SK-N-SH (cell line): ENCODE measurements at regions not wholly inside any gene's neighbourhood (a gene's known extent, or its start where the extent isn't known, plus 50 kb on each side); places are given as distances from the start of the nearest gene placed in this dataset.

Experiments
- CTCF ChIA-PET: fragments of 300-600, 350-600 bp; formaldehyde crosslinking; extraction: SDS; loops from one replicate; lab custom pipeline; 2021; lab: Yijun Ruan, JAX
- POLR2A ChIA-PET: fragments of 350-600 bp; sonication (Branson Sonifier 250); formaldehyde crosslinking; extraction: SDS; loops from one replicate; lab custom pipeline; 2020; ENCODE audit warnings: antibody characterized with exemption, inconsistent platforms; lab: Yijun Ruan, JAX
- DNase-seq: peaks from one replicate; pipeline ENCODE4 v3.0.0; 2012
- H2AFZ ChIP-seq: fragments of 200-600 bp; sonication (generic); 2 replicates; pipeline ENCODE4 v1.8.1; 2016; ENCODE audit warnings: antibody characterized with exemption, mild to moderate bottlenecking, low read depth
- H3F3A ChIP-seq: fragments of 200-600 bp; sonication (generic); replicated peaks from 2 replicates; pipeline ENCODE3; 2016; ENCODE audit warnings: antibody characterized with exemption, mild to moderate bottlenecking; ENCODE audit not compliant: insufficient read depth
- H3K27ac ChIP-seq, 2 experiments: fragments of 200-500 bp in 1 of 2; fragments of 200-600 bp in 1 of 2; sonication (Bioruptor generic) in 1 of 2; sonication (generic), shearing (Covaris generic) in 1 of 2; 2 replicates each; pipeline versions ENCODE4 v1.5.1 to v1.6.1; 2014 to 2016; ENCODE audit warnings: low read depth in 2 of 2, inconsistent platforms in 1 of 2, low read length in 1 of 2, mild to moderate bottlenecking in 1 of 2, mixed read lengths in 1 of 2
- H3K27me3 ChIP-seq: fragments of 200-600 bp; sonication (generic), shearing (Covaris generic); 2 replicates; pipeline ENCODE4 v1.6.1; 2016; ENCODE audit warnings: mixed run types; ENCODE audit not compliant: insufficient read depth
- H3K36me3 ChIP-seq, 2 experiments: fragments of 200-500 bp in 1 of 2; fragments of 200-600 bp in 1 of 2; sonication (Bioruptor generic) in 1 of 2; sonication (generic) in 1 of 2; replicated peaks in 1 of 2; 2 replicates each; pipeline versions ENCODE3 to v1.5.1; 2014 to 2016; ENCODE audit warnings: low read length in 1 of 2, mild to moderate bottlenecking in 1 of 2; ENCODE audit not compliant: insufficient read depth in 2 of 2, control insufficient read depth in 1 of 2
- H3K4me1 ChIP-seq, 2 experiments: fragments of 200-500 bp in 1 of 2; fragments of 200-600 bp in 1 of 2; sonication (Bioruptor generic) in 1 of 2; sonication (generic), shearing (Covaris generic) in 1 of 2; 2 replicates each; pipeline versions ENCODE4 v1.5.1 to v1.6.1; 2014 to 2016; ENCODE audit warnings: low read depth in 1 of 2, low read length in 1 of 2, mixed run types in 1 of 2; ENCODE audit not compliant: insufficient read depth in 2 of 2, control insufficient read depth in 1 of 2
- H3K4me2 ChIP-seq: fragments of 200-600 bp; sonication (generic), shearing (Covaris generic); 2 replicates; pipeline ENCODE4 v1.6.1; 2017; ENCODE audit warnings: mixed run types
- H3K4me3 ChIP-seq, 2 experiments: fragments of 200-500 bp in 1 of 2; fragments of 200-600 bp in 1 of 2; sonication (Bioruptor generic) in 1 of 2; sonication (generic), shearing (Covaris generic) in 1 of 2; 2 replicates each; pipeline versions ENCODE4 v1.5.1 to v1.8.1; 2014 to 2016; ENCODE audit warnings: low read depth in 2 of 2, inconsistent platforms in 1 of 2, low read length in 1 of 2, mild to moderate bottlenecking in 1 of 2, mixed read lengths in 1 of 2, moderate library complexity in 1 of 2
- H3K79me2 ChIP-seq: fragments of 200-600 bp; sonication (generic); 2 replicates; pipeline ENCODE4 v1.8.1; 2017; ENCODE audit warnings: mild to moderate bottlenecking; ENCODE audit not compliant: insufficient read depth
- H3K9ac ChIP-seq: fragments of 200-600 bp; sonication (generic); 2 replicates; pipeline ENCODE4 v1.6.1; 2017; ENCODE audit warnings: mixed run types
- H3K9me2 ChIP-seq: fragments of 200-600 bp; sonication (generic); 2 replicates; pipeline ENCODE4 v1.6.1; 2017; ENCODE audit warnings: mixed run types
- H3K9me3 ChIP-seq: fragments of 200-600 bp; sonication (generic); 2 replicates; pipeline ENCODE4 v1.6.1; 2017; ENCODE audit warnings: mixed run types, mild to moderate bottlenecking, moderate library complexity
- H4K20me1 ChIP-seq: fragments of 200-600 bp; sonication (generic); 2 replicates; pipeline ENCODE4 v1.6.1; 2017; ENCODE audit warnings: mild to moderate bottlenecking, mixed run types; ENCODE audit not compliant: insufficient read depth
- ELF1 ChIP-seq: IDR thresholded peaks from 2 replicates; pipeline ENCODE4 v1.4.0; 2012
- FOSL2 ChIP-seq: IDR thresholded peaks from 2 replicates; pipeline ENCODE4 v1.4.0; 2012; ENCODE audit warnings: low read depth, mild to moderate bottlenecking, moderate library complexity, borderline replicate concordance
- GATA2 ChIP-seq: sonication (generic); formaldehyde crosslinking; IDR thresholded peaks from 2 replicates; pipeline ENCODE4 v1.5.0; 2020; ENCODE audit warnings: mild to moderate bottlenecking, missing genetic modification reagents
- JUND ChIP-seq: IDR thresholded peaks from 2 replicates; pipeline ENCODE4 v1.4.0; 2012
- MXI1 ChIP-seq: IDR thresholded peaks from 2 replicates; pipeline ENCODE4 v1.6.1; 2012; ENCODE audit warnings: mild to moderate bottlenecking, low read depth, low read length, improper control_type of control experiment
- NFIC ChIP-seq: IDR thresholded peaks from 2 replicates; pipeline ENCODE4 v1.4.0; 2012; ENCODE audit warnings: borderline replicate concordance
- RFX5 ChIP-seq: IDR thresholded peaks from 2 replicates; pipeline ENCODE4 v1.6.1; 2012; ENCODE audit warnings: mild to moderate bottlenecking, improper control_type of control experiment, low read length
- SIN3A ChIP-seq: IDR thresholded peaks from 2 replicates; pipeline ENCODE4 v1.6.1; 2012; ENCODE audit warnings: low read depth, mild to moderate bottlenecking, low read length, moderate library complexity, borderline replicate concordance
- TCF12 ChIP-seq: IDR thresholded peaks from 2 replicates; pipeline ENCODE4 v1.4.0; 2012
- WGBS: methylation state at CpG from one replicate; pipeline ENCODE4 v1.1.6; 2017; ENCODE audit warnings: low lambda C conversion rate; 5-methylcytosine and 5-hydroxymethylcytosine counted together
- TF ChIP-seq, protein P1 (sequence below): IDR thresholded peaks from 2 replicates; pipeline ENCODE4 v1.4.0; 2012; ENCODE audit warnings: low read depth
- TF ChIP-seq, protein P2 (sequence below): fragments of 150-350 bp; IDR thresholded peaks from 2 replicates; pipeline ENCODE4 v1.6.1; 2016; ENCODE audit warnings: mild to moderate bottlenecking, low read depth, low read length

GRCh38 chr2:117169036-117169765 is 645.3 kb upstream of the DDX18 start:
- 21% methylated on average over 2 of the region's 2 CpGs for WGBS
- no peaks in the 10 kb centered on the region for H3K27me3 ChIP-seq
- CTCF ChIA-PET: no interaction called here

DNA sequence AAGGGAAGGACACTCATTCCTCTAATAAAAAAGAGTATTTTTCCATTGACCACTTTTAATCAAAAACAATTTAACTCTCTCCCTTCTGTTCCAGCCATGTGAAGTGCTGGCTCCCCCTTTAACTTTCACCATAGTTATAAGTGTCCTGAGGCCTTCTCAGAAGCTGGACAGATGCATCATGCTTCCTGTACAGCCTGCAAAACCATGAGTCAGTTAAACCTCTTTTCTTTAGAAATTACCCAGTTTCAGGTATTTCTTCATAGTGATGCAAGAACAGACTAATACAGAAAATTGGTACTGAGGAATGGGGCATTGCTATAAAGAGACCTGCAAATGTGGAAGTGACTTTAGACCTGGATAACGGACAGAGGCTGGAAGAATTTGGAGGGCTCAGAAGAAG is 643.6 kb upstream of the DDX18 start:
- H3K36me3 ChIP-seq: no peaks in the 10 kb centered on the region
- 33% methylated on average over 1 of the region's 1 CpG for WGBS
- H3K79me2 ChIP-seq: no peaks in the 10 kb centered on the region
- H3K4me1 ChIP-seq: no peaks in the 10 kb centered on the region
- H3K4me3 ChIP-seq: no peak overlapping the region
- no peaks in the 10 kb centered on the region for H4K20me1 ChIP-seq
- CTCF ChIA-PET: no interaction called here
- no peak for DNase-seq
- no peak overlapping the region for H3K27ac ChIP-seq
- H2AFZ ChIP-seq: no peak overlapping the region
- TF ChIP-seq TCF12: no peak
- TF ChIP-seq, all 33 proteins: peak for 0
- Histone ChIP-seq H3K9me2 (no peaks in the 10 kb centered on the region), H3F3A (no peaks in the 10 kb centered on the region), H3K4me2 (no peak overlapping the region), H3K9me3 (no peaks in the 10 kb centered on the region), H3K27me3 (no peaks in the 10 kb centered on the region), H3K9ac (no peak overlapping the region)
- POLR2A ChIA-PET: no interaction called here

More at GRCh38 chr2:117169036-117169765, 645.3 kb upstream of the DDX18 start:
- H3K4me3 ChIP-seq: no peak overlapping the region
- no peaks in the 10 kb centered on the region for H4K20me1 ChIP-seq
- no peaks in the 10 kb centered on the region for H3K79me2 ChIP-seq
- H3K9ac ChIP-seq: no peak overlapping the region
- no peaks in the 10 kb centered on the region for H3F3A ChIP-seq
- TF ChIP-seq GATA2 (CRISPR knock-in tag) (no peak), TCF12 (no peak), ELF1 (no peak), FOSL2 (no peak), RFX5 (no peak), MXI1 (no peak)
- TF ChIP-seq, protein P1, sequence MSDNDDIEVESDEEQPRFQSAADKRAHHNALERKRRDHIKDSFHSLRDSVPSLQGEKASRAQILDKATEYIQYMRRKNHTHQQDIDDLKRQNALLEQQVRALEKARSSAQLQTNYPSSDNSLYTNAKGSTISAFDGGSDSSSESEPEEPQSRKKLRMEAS: no peak
- no peaks in the 10 kb centered on the region for H3K9me3 ChIP-seq
- no peaks in the 10 kb centered on the region for H3K9me2 ChIP-seq
- POLR2A ChIA-PET: no interaction called here
- no peaks in the 10 kb centered on the region for H3K4me1 ChIP-seq
- no peak overlapping the region for H2AFZ ChIP-seq
- H3K36me3 ChIP-seq: no peaks in the 10 kb centered on the region
- H3K27ac ChIP-seq: no peak overlapping the region
- no peak overlapping the region for H3K4me2 ChIP-seq
- DNase-seq: no peak

- TF ChIP-seq, protein P1: no peak
- TF ChIP-seq SIN3A: no peak
- no peak for TF ChIP-seq NFIC
- TF ChIP-seq, protein P2, sequence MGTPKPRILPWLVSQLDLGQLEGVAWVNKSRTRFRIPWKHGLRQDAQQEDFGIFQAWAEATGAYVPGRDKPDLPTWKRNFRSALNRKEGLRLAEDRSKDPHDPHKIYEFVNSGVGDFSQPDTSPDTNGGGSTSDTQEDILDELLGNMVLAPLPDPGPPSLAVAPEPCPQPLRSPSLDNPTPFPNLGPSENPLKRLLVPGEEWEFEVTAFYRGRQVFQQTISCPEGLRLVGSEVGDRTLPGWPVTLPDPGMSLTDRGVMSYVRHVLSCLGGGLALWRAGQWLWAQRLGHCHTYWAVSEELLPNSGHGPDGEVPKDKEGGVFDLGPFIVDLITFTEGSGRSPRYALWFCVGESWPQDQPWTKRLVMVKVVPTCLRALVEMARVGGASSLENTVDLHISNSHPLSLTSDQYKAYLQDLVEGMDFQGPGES: no peak
- TF ChIP-seq JUND: no peak
- H3K36me3 ChIP-seq: no peaks in the 10 kb centered on the region
- no peak overlapping the region for H3K27ac ChIP-seq
- ChIA-PET CTCF (interaction anchor here (0.6 kb wide), 1 partner anchor 11 kb away, joined by 3 read pairs; no protein-coding TSS in a partner anchor), POLR2A (no interaction called here)
- no peaks in the 10 kb centered on the region for H3F3A ChIP-seq
- 54% methylated on average over 3 of the region's 3 CpGs for WGBS
- no peaks in the 10 kb centered on the region for H3K4me1 ChIP-seq
- H4K20me1 ChIP-seq: no peaks in the 10 kb centered on the region
- H3K79me2 ChIP-seq: no peaks in the 10 kb centered on the region
- no peak overlapping the region for H3K4me3 ChIP-seq
- no peaks in the 10 kb centered on the region for H3K9me2 ChIP-seq
- no peaks in the 10 kb centered on the region for H3K9me3 ChIP-seq
- H3K9ac ChIP-seq: no peak overlapping the region
- no peaks in the 10 kb centered on the region for H3K27me3 ChIP-seq
- H2AFZ ChIP-seq: no peak overlapping the region
- DNase-seq: no peak
- no peak overlapping the region for H3K4me2 ChIP-seq
These were observed 635.1 kb upstream of the DDX18 start for GRCh38 chr2:117179405-117179804.
